PC-3 (cell line): ENCODE measurements at regions not wholly inside any gene's neighbourhood (a gene's known extent, or its start where the extent isn't known, plus 50 kb on each side); places are given as distances from the start of the nearest gene placed in this dataset.

Experiments used
- ATAC-seq: fragments of 200-7000 bp; cut with Tn5 transposase; 2 replicates; pipeline ENCODE4 v1.9.1; 2020; ENCODE audit warnings: mild to moderate bottlenecking, moderate library complexity
- BruUV-seq: library from RNA; stranded (reverse); fragments of 400-500 nt; replicated peaks from 2 replicates; lab custom pipeline; 2021; lab: Mats Ljungman, UMichigan
- CTCF ChIA-PET: fragments of 300-600 bp; sonication (Branson Sonifier 250); formaldehyde crosslinking; loops from one replicate; lab custom pipeline; 2022; ENCODE audit warnings: antibody characterized with exemption; lab: Charles Lee
- POLR2A ChIA-PET: fragments of 300-600 bp; sonication (Branson Sonifier 250); formaldehyde crosslinking; loops from one replicate; lab custom pipeline; 2022; ENCODE audit warnings: antibody characterized with exemption; ENCODE audit not compliant: unreplicated experiment; lab: Charles Lee
- DNase-seq: peaks from one replicate; pipeline ENCODE4 v3.0.0-alpha.2; 2015
- H2AFZ ChIP-seq: fragments of 300-600 bp; sonication (generic); 2 replicates; pipeline ENCODE4 v1.6.0; 2016; ENCODE audit warnings: antibody characterized with exemption, low read length
- H3F3A ChIP-seq: fragments of 300-600 bp; sonication (generic); one replicate; pipeline ENCODE4 v1.6.0; 2017; ENCODE audit warnings: antibody characterized with exemption, low read length, control low read depth, mild to moderate bottlenecking; ENCODE audit not compliant: unreplicated experiment
- H3K27ac ChIP-seq: fragments of 300-600 bp; sonication (generic); 2 replicates; pipeline ENCODE4 v1.5.1; 2016; ENCODE audit warnings: mild to moderate bottlenecking, low read length
- H3K27me3 ChIP-seq: fragments of 300-600 bp; sonication (generic); 2 replicates; pipeline ENCODE4 v1.6.1; 2016; ENCODE audit warnings: low read length, mixed read lengths
- H3K36me3 ChIP-seq: fragments of 300-600 bp; sonication (generic); 2 replicates; pipeline ENCODE4 v1.6.1; 2016; ENCODE audit warnings: low read depth, mixed run types, low read length, mixed read lengths
- H3K4me1 ChIP-seq: fragments of 300-600 bp; sonication (generic); 2 replicates; pipeline ENCODE4 v1.5.1; 2016; ENCODE audit warnings: low read length; ENCODE audit not compliant: insufficient read depth
- H3K4me2 ChIP-seq: fragments of 300-600 bp; sonication (generic); 2 replicates; pipeline ENCODE4 v1.6.0; 2016; ENCODE audit warnings: low read length
- H3K4me3 ChIP-seq: fragments of 300-600 bp; sonication (generic); 2 replicates; pipeline ENCODE4 v1.5.1; 2016; ENCODE audit warnings: mild to moderate bottlenecking, low read length, mixed read lengths
- H3K79me2 ChIP-seq: fragments of 300-600 bp; sonication (generic); 2 replicates; pipeline ENCODE4 v1.6.1; 2017; ENCODE audit warnings: low read length, mixed read lengths
- H3K9ac ChIP-seq: fragments of 300-600 bp; sonication (generic); 2 replicates; pipeline ENCODE4 v1.6.0; 2016; ENCODE audit warnings: mild to moderate bottlenecking, low read length
- H3K9me2 ChIP-seq: fragments of 300-600 bp; sonication (generic); replicated peaks from 2 replicates; pipeline ENCODE4 v1.6.1; 2016; ENCODE audit warnings: mixed run types, low read length, mixed read lengths
- H3K9me3 ChIP-seq: fragments of 300-600 bp; sonication (generic); 2 replicates; pipeline ENCODE4 v1.6.1; 2016; ENCODE audit warnings: low read length, mixed read lengths
- H4K20me1 ChIP-seq: fragments of 300-600 bp; sonication (generic); 2 replicates; pipeline ENCODE4 v1.6.1; 2016; ENCODE audit warnings: low read length, mixed read lengths
- EZH2 ChIP-seq: fragments of 300-600 bp; sonication (generic); IDR thresholded peaks from one replicate; pipeline ENCODE4 v1.6.1; 2017; ENCODE audit warnings: antibody characterized with exemption, mild to moderate bottlenecking, low read length; ENCODE audit not compliant: unreplicated experiment
- EZH2phosphoT487 ChIP-seq: fragments of 300-600 bp; sonication (generic); IDR thresholded peaks from 2 replicates; pipeline ENCODE4 v1.6.1; 2018; ENCODE audit warnings: mild to moderate bottlenecking, antibody characterized with exemption, low read length, borderline replicate concordance
- intact Hi-C: fragments of 100-400 bp; cut with micrococcal nuclease; formaldehyde crosslinking; loops from 2 replicates; pipeline ENCODE4 v1.9.0; 2023
- TF ChIP-seq, protein P1 (sequence below): fragments of 300-600 bp; sonication (generic); conservative IDR thresholded peaks from 2 replicates; pipeline ENCODE4 v1.5.1; 2017; ENCODE audit warnings: antibody characterized with exemption, low read depth, mild to moderate bottlenecking, low read length

DNA sequence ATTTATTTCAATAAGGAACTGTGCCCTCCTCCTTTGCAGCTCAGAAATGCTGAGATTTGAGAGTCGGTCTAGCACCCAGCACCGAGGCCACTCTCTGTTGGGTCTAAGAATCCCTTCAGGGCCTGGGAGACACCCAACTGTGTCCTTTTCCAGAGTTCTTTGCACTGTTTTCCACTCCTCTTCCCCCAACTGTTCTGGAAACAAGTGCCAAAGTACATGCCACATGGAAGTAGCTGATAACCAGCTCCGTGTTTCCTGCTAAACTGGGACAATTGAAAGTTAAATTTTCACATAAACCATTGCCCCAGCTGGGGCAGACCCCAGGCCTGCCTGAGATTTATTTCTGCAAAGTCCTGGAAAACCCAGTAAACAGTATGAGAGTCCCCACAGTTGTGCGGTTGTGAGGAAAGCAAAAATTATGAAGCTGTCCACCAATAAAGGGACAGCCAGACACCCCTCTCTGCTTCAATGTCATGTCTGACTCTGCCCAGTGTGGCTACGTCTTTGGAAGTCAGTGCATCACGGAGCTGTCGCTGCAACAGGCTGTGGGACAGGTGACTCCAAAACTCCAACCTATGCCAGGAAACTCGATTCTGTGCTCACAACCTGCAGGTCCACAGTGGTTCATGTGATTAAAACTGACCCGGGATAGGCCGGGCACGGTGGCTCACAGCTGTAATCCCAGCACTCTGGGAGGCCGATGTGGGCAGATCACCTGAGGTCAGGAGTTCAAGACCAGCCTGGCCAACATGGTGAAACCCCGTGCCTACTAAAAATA is 178.0 kb upstream of the AFDN start:
- H3K27me3 ChIP-seq: no peaks in the 10 kb centered on the region
- H3K4me3 ChIP-seq: no peak overlapping the region
- no peaks in the 10 kb centered on the region for H3K9me2 ChIP-seq
- no peak overlapping the region for H3K27ac ChIP-seq
- no peaks in the 10 kb centered on the region for H3K79me2 ChIP-seq
- no peak overlapping the region for H3K9ac ChIP-seq
- H3K9me3 ChIP-seq: no peaks in the 10 kb centered on the region
- TF ChIP-seq, protein P1, sequence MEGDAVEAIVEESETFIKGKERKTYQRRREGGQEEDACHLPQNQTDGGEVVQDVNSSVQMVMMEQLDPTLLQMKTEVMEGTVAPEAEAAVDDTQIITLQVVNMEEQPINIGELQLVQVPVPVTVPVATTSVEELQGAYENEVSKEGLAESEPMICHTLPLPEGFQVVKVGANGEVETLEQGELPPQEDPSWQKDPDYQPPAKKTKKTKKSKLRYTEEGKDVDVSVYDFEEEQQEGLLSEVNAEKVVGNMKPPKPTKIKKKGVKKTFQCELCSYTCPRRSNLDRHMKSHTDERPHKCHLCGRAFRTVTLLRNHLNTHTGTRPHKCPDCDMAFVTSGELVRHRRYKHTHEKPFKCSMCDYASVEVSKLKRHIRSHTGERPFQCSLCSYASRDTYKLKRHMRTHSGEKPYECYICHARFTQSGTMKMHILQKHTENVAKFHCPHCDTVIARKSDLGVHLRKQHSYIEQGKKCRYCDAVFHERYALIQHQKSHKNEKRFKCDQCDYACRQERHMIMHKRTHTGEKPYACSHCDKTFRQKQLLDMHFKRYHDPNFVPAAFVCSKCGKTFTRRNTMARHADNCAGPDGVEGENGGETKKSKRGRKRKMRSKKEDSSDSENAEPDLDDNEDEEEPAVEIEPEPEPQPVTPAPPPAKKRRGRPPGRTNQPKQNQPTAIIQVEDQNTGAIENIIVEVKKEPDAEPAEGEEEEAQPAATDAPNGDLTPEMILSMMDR: no peak
- no peak for TF ChIP-seq EZH2phosphoT487
- no peak for TF ChIP-seq EZH2
- CTCF ChIA-PET: no interaction called here
- no peak overlapping the region for H2AFZ ChIP-seq
- H3K4me2 ChIP-seq: no peak overlapping the region
- POLR2A ChIA-PET: no interaction called here
- no peaks in the 10 kb centered on the region for H3F3A ChIP-seq
- DNase-seq (no peak), ATAC-seq (no peak)
- no TSS peak for BruUV-seq
- H3K36me3 ChIP-seq: no peaks in the 10 kb centered on the region
- intact Hi-C loops: no loop called here
- no peaks in the 10 kb centered on the region for H3K4me1 ChIP-seq
- no peaks in the 10 kb centered on the region for H4K20me1 ChIP-seq

DNA sequence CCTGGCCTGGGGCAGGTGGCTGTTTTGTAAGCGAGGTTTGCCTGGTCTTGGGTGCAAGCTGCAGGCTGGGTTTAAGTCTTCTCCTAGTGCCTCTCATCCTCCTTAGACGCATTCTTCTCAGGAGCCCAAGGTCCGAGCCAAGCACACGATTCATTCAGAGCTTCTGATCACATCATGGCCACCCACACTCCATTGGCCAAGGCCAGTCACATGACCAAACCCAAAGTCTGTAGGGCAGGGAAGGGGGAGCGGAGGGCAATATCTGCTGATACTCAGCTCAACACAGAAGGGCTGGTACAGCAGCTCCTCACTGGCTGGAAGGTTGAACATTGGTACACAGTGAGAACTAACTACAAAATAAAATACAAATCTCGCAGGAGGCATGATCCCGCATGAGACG is 177.2 kb upstream of the AFDN start:
- DNase-seq (no peak), ATAC-seq (no peak)
- no peak overlapping the region for H3K4me3 ChIP-seq
- H3K4me2 ChIP-seq: no peak overlapping the region
- H3K4me1 ChIP-seq: no peaks in the 10 kb centered on the region
- H3K36me3 ChIP-seq: no peaks in the 10 kb centered on the region
- no TSS peak for BruUV-seq
- H2AFZ ChIP-seq: no peak overlapping the region
- no peaks in the 10 kb centered on the region for H3F3A ChIP-seq
- H3K9ac ChIP-seq: no peak overlapping the region
- no peaks in the 10 kb centered on the region for H3K9me2 ChIP-seq
- intact Hi-C loops: no loop called here
- POLR2A ChIA-PET: no interaction called here
- TF ChIP-seq, protein P1: no peak
- TF ChIP-seq EZH2 (no peak), EZH2phosphoT487 (no peak)
- H3K79me2 ChIP-seq: no peaks in the 10 kb centered on the region
- no peaks in the 10 kb centered on the region for H3K9me3 ChIP-seq
- no peaks in the 10 kb centered on the region for H3K27me3 ChIP-seq
- CTCF ChIA-PET: no interaction called here
- no peaks in the 10 kb centered on the region for H4K20me1 ChIP-seq
- no peak overlapping the region for H3K27ac ChIP-seq

DNA sequence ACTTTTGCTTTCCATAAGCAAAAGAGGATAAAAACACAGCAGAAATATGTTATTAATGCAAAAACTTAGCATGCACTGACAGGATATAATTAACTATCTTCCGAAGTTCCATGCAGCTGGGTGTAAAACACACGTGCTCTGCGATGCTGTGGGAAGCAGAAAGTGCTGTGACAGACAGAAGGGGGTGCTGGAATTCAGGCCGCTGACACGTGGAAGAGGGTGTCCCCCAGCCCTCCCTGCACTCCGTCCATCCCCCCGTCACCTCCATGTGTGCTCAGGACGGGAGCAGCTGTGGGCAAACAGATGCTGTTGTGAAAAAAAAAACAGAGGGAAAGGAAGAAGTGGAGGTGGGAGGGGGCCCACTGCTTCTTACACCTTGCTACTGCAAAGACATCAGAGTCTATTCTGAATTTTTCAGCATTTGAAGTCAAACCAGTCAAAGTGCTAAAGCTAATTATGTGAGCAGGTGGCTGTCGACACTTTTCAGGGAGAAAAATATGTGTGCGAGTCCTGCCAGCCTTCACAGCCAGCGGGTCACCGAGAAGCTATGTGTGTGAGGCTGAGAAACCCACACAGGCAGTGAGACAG is 175.9 kb upstream of the AFDN start:
- Histone ChIP-seq H4K20me1 (no peaks in the 10 kb centered on the region), H3K36me3 (no peaks in the 10 kb centered on the region), H3K9me3 (no peaks in the 10 kb centered on the region), H2AFZ (no peak overlapping the region), H3K4me3 (no peak overlapping the region), H3K9me2 (no peaks in the 10 kb centered on the region), H3K27ac (no peak overlapping the region), H3K4me1 (no peaks in the 10 kb centered on the region), H3K79me2 (no peaks in the 10 kb centered on the region), H3F3A (no peaks in the 10 kb centered on the region), H3K27me3 (no peaks in the 10 kb centered on the region), H3K4me2 (no peak overlapping the region), H3K9ac (no peak overlapping the region)
- intact Hi-C loops: no loop called here
- no TSS peak for BruUV-seq
- DNase-seq (no peak), ATAC-seq (no peak)
- TF ChIP-seq EZH2: no peak
- TF ChIP-seq, protein P1: no peak
- TF ChIP-seq EZH2phosphoT487: no peak
- CTCF ChIA-PET: no interaction called here
- POLR2A ChIA-PET: no interaction called here
